K562 (cell line): ENCODE measurements at regions not wholly inside any gene's neighbourhood (a gene's known extent, or its start where the extent isn't known, plus 50 kb on each side); places are given as distances from the start of the nearest gene placed in this dataset.

Source experiments
- ATAC-seq: fragments of 200-7000 bp; cut with Tn5 transposase; 3 replicates; pipeline ENCODE4 v1.9.1; 2020; ENCODE audit warnings: moderate library complexity
- BruUV-seq: library from RNA; stranded (reverse); fragments of 400-500 nt; replicated peaks from 2 replicates; lab custom pipeline; 2021; lab: Mats Ljungman, UMichigan
- CTCF ChIA-PET: fragments of 300-600 bp; formaldehyde crosslinking; extraction: SDS; loops from one replicate; lab custom pipeline; 2021; ENCODE audit warnings: low intra/inter-chr PET ratio; lab: Yijun Ruan, JAX
- POLR2A ChIA-PET: fragments of 300-600, 350-650 bp; sonication (Branson Sonifier 250); formaldehyde crosslinking; extraction: SDS; loops from one replicate; lab custom pipeline; 2021; ENCODE audit warnings: antibody characterized with exemption, inconsistent platforms; lab: Yijun Ruan, JAX
- DNase-seq, 4 experiments: peaks; one replicate each; pipeline versions ENCODE4 v3.0.0 to v3.0.0-alpha.2; 2011 to 2018; ENCODE audit warnings: low spot score in 3 of 4, mixed read lengths in 3 of 4; ENCODE audit errors: extremely low read depth in 1 of 4
- FAIRE-seq: peaks from 2 replicates; lab custom pipeline; 2011; peaks lifted over from hg19 to GRCh38; lab: Jason Lieb, UNC
- H2AFZ ChIP-seq: 2 replicates; pipeline ENCODE4 v1.6.0; 2011; ENCODE audit warnings: low read depth, low read length, control low read depth, inconsistent platforms
- H3K27ac ChIP-seq: fragments of 200-600 bp; 3 replicates; pipeline ENCODE4 v1.8.0; 2011; ENCODE audit warnings: low read depth, mild to moderate bottlenecking, control low read depth, inconsistent platforms, low read length, moderate library complexity, mixed read lengths; ENCODE audit errors: extremely low read depth
- H3K27me3 ChIP-seq, 2 experiments: fragments of 300-600 bp in 1 of 2; 2 replicates in 1 of 2; 3 replicates in 1 of 2; pipeline versions ENCODE4 v1.6.0 to v1.8.0; 2011; ENCODE audit warnings: inconsistent platforms in 2 of 2, low read length in 2 of 2, mild to moderate bottlenecking in 1 of 2, mixed read lengths in 1 of 2, moderate library complexity in 1 of 2; ENCODE audit not compliant: control insufficient read depth in 2 of 2, insufficient read depth in 2 of 2
- H3K36me3 ChIP-seq: fragments of 300-600 bp; 3 replicates; pipeline ENCODE4 v1.8.0; 2011; ENCODE audit warnings: mild to moderate bottlenecking, low read length, inconsistent platforms; ENCODE audit not compliant: control insufficient read depth, insufficient read depth
- H3K4me1 ChIP-seq, 2 experiments: fragments of 200-600 bp in 1 of 2; replicated peaks in 1 of 2; 2 replicates in 1 of 2; 3 replicates in 1 of 2; pipeline versions ENCODE4 v1.5.1 to v1.8.0; 2011; ENCODE audit warnings: inconsistent platforms in 2 of 2, low read length in 2 of 2, mild to moderate bottlenecking in 1 of 2, mixed read lengths in 1 of 2, moderate library complexity in 1 of 2; ENCODE audit not compliant: control insufficient read depth in 2 of 2, insufficient read depth in 2 of 2
- H3K4me2 ChIP-seq: 2 replicates; pipeline ENCODE4 v1.6.1; 2011; ENCODE audit warnings: low read length, control low read depth, inconsistent platforms, mixed read lengths; ENCODE audit not compliant: insufficient read depth
- H3K4me3 ChIP-seq: fragments of 200-600 bp; sonication (generic), shearing (Covaris generic); 2 replicates; pipeline ENCODE4 v1.5.1; 2016; ENCODE audit warnings: control low read depth, inconsistent platforms
- H3K79me2 ChIP-seq: fragments of 200-600 bp; 3 replicates; pipeline ENCODE4 v1.8.0; 2011; ENCODE audit warnings: low read length, inconsistent platforms; ENCODE audit not compliant: control insufficient read depth, insufficient read depth
- H3K9ac ChIP-seq, 2 experiments: 2 replicates each; pipeline versions ENCODE4 v1.6.0 to v1.6.1; 2011; ENCODE audit warnings: low read depth in 2 of 2, low read length in 2 of 2, control low read depth in 1 of 2, inconsistent platforms in 1 of 2, mild to moderate bottlenecking in 1 of 2, mixed read lengths in 1 of 2; ENCODE audit not compliant: insufficient read depth in 1 of 2
- H3K9me1 ChIP-seq: one replicate; pipeline ENCODE4 v1.6.0; 2011; ENCODE audit warnings: inconsistent platforms, mild to moderate bottlenecking, low read length, moderate library complexity; ENCODE audit not compliant: control insufficient read depth, insufficient read depth
- H3K9me3 ChIP-seq: replicated peaks from 2 replicates; pipeline ENCODE4 v1.5.1; 2011; ENCODE audit warnings: low read depth, low read length, inconsistent platforms; ENCODE audit not compliant: control insufficient read depth, insufficient read depth
- H4K20me1 ChIP-seq: replicated peaks from 2 replicates; pipeline ENCODE4 v1.6.1; 2011; ENCODE audit warnings: low read length, inconsistent platforms, mixed read lengths; ENCODE audit not compliant: control insufficient read depth, insufficient read depth
- BACH1 ChIP-seq: fragments of 200-800 bp; sonication (Bioruptor generic); IDR thresholded peaks from 2 replicates; pipeline ENCODE4 v1.6.1; 2016; ENCODE audit warnings: missing genetic modification characterization, missing compliant biosample characterization
- E2F4 ChIP-seq: sonication (generic); formaldehyde crosslinking; IDR thresholded peaks from 2 replicates; pipeline ENCODE4 v1.8.0; 2022; ENCODE audit warnings: mild to moderate bottlenecking, low read depth, missing genetic modification reagents
- IRF2 ChIP-seq: sonication (generic); formaldehyde crosslinking; IDR thresholded peaks from 2 replicates; pipeline ENCODE4 v1.8.1; 2022; ENCODE audit warnings: mild to moderate bottlenecking, missing genetic modification reagents
- MCM2 ChIP-seq: fragments of 450-650 bp; IDR thresholded peaks from 2 replicates; pipeline ENCODE4 v1.6.1; 2017; ENCODE audit warnings: low read depth, mild to moderate bottlenecking
- MXD1 ChIP-seq: fragments of 250-450 bp; sonication (Bioruptor Pico); IDR thresholded peaks from 2 replicates; pipeline ENCODE4 v1.8.0; 2021; ENCODE audit warnings: borderline replicate concordance, mild to moderate bottlenecking, moderate library complexity; ENCODE audit not compliant: poor library complexity, severe bottlenecking
- PREB ChIP-seq: sonication (generic); formaldehyde crosslinking; IDR thresholded peaks from 2 replicates; pipeline ENCODE4 v1.8.1; 2023; ENCODE audit warnings: mild to moderate bottlenecking, missing genetic modification reagents
- ZNF280B ChIP-seq: fragments of 250-450 bp; sonication (Bioruptor Pico); IDR thresholded peaks from 2 replicates; pipeline ENCODE4 v1.5.1; 2021; ENCODE audit warnings: mild to moderate bottlenecking
- WGBS: fragments of 100-300 bp; shearing (Covaris generic); methylation state at CpG from one replicate; pipeline ENCODE4 v1.1.6; 2016; ENCODE audit warnings: low coverage, mixed read lengths; ENCODE audit not compliant: insufficient coverage; ENCODE audit errors: missing lambda C conversion rate; 5-methylcytosine and 5-hydroxymethylcytosine counted together
- in situ Hi-C: fragments of 300-500 bp; cut with MboI; formaldehyde crosslinking; loops from 4 replicates; pipeline ENCODE4 v1.15.0; 2018; ENCODE audit warnings: inconsistent platforms, mixed read lengths
- intact Hi-C: fragments of 100-400 bp; cut with micrococcal nuclease; formaldehyde crosslinking; loops from 2 replicates; pipeline ENCODE4 v1.14.2; 2022
- TF ChIP-seq, protein P1 (sequence below): fragments of 250-450 bp; sonication (Bioruptor Pico); IDR thresholded peaks from 2 replicates; pipeline ENCODE4 v1.5.0; 2020; ENCODE audit warnings: mild to moderate bottlenecking

- in situ Hi-C loops: no loop called here
- ATAC-seq: no peak
- 0% methylated on average over 3 of the region's 3 CpGs for WGBS
- Histone ChIP-seq H3K4me2 (no peak overlapping the region), H2AFZ (no peak overlapping the region), H3K9me1 (no peaks in the 10 kb centered on the region), H3K4me3 (no peak overlapping the region), H3K27me3 (no peaks in the 10 kb centered on the region), H3K79me2 (no peaks in the 10 kb centered on the region), H3K27ac (no peak overlapping the region), H3K4me1 (no peaks in the 10 kb centered on the region), H3K9me3 (no peaks in the 10 kb centered on the region), H4K20me1 (no peaks in the 10 kb centered on the region), H3K9ac (no peak overlapping the region), H3K36me3 (no peaks in the 10 kb centered on the region)
- no peak for FAIRE-seq
- ChIA-PET POLR2A (no interaction called here), CTCF (no interaction called here)
- DNase-seq: no peak
- TF ChIP-seq MXD1: no peak
- intact Hi-C loops: no loop called here
- BruUV-seq: no TSS peak
Observed at GRCh38 chr1:88537787-88538186, 146.3 kb upstream of the PKN2 start.

GRCh38 chr1:88538222-88538899 is 145.7 kb upstream of the PKN2 start:
- TF ChIP-seq, protein P1, sequence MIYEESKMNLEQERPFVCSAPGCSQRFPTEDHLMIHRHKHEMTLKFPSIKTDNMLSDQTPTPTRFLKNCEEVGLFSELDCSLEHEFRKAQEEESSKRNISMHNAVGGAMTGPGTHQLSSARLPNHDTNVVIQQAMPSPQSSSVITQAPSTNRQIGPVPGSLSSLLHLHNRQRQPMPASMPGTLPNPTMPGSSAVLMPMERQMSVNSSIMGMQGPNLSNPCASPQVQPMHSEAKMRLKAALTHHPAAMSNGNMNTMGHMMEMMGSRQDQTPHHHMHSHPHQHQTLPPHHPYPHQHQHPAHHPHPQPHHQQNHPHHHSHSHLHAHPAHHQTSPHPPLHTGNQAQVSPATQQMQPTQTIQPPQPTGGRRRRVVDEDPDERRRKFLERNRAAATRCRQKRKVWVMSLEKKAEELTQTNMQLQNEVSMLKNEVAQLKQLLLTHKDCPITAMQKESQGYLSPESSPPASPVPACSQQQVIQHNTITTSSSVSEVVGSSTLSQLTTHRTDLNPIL: no peak
- TF ChIP-seq E2F4 (CRISPR knock-in tag): no peak
- no peak for TF ChIP-seq PREB
- TF ChIP-seq ZNF280B (CRISPR knock-in tag): no peak
- no peak for TF ChIP-seq MCM2
- no peak for TF ChIP-seq IRF2 (CRISPR knock-in tag)
- TF ChIP-seq BACH1 (tag): no peak
- in situ Hi-C loops (no loop called here), intact Hi-C loops (no loop called here)
- no peak overlapping the region for H3K9ac ChIP-seq
- no TSS peak for BruUV-seq
- FAIRE-seq (no peak), DNase-seq (no peak), ATAC-seq (no peak)
- H2AFZ ChIP-seq: no peak overlapping the region
- CTCF ChIA-PET: no interaction called here
- no peaks in the 10 kb centered on the region for H3K9me3 ChIP-seq
- POLR2A ChIA-PET: no interaction called here
- H3K79me2 ChIP-seq: no peaks in the 10 kb centered on the region
- no peak overlapping the region for H3K4me3 ChIP-seq
- no peak overlapping the region for H3K4me2 ChIP-seq
- no peak overlapping the region for H3K27ac ChIP-seq
- no peaks in the 10 kb centered on the region for H4K20me1 ChIP-seq
- no peaks in the 10 kb centered on the region for H3K4me1 ChIP-seq
- WGBS: 0% methylated on average over 2 of the region's 2 CpGs
- no peaks in the 10 kb centered on the region for H3K27me3 ChIP-seq
- H3K9me1 ChIP-seq: no peaks in the 10 kb centered on the region
- no peaks in the 10 kb centered on the region for H3K36me3 ChIP-seq
